AG09319 (cell line): ENCODE measurements at regions not wholly inside any gene's neighbourhood (a gene's known extent, or its start where the extent isn't known, plus 50 kb on each side); places are given as distances from the start of the nearest gene placed in this dataset.

Source experiments
- DNase-seq: peaks from one replicate; pipeline ENCODE4 v3.0.0-alpha.2; 2010; ENCODE audit warnings: low read depth; ENCODE audit errors: extremely low read depth
- TF ChIP-seq, protein P1 (sequence below): IDR thresholded peaks from 2 replicates; pipeline ENCODE4 v1.5.1; 2011; ENCODE audit warnings: low read depth, mild to moderate bottlenecking, inconsistent platforms, low read length, moderate library complexity

DNA sequence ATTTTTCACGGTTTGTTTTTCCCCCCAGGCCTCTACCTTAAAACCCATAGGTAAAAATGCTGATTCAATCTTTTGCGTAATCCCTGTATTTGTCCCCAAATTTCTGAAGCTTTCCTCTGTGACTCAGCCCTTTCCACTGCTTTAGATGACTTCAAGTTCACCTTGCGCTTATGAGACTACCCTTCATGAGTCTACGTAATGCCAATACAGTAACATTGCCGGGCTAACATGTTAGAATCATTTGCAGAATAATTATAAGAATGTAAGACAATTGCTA, 283.0 kb downstream of the TMX3 start:
- TF ChIP-seq, protein P1, sequence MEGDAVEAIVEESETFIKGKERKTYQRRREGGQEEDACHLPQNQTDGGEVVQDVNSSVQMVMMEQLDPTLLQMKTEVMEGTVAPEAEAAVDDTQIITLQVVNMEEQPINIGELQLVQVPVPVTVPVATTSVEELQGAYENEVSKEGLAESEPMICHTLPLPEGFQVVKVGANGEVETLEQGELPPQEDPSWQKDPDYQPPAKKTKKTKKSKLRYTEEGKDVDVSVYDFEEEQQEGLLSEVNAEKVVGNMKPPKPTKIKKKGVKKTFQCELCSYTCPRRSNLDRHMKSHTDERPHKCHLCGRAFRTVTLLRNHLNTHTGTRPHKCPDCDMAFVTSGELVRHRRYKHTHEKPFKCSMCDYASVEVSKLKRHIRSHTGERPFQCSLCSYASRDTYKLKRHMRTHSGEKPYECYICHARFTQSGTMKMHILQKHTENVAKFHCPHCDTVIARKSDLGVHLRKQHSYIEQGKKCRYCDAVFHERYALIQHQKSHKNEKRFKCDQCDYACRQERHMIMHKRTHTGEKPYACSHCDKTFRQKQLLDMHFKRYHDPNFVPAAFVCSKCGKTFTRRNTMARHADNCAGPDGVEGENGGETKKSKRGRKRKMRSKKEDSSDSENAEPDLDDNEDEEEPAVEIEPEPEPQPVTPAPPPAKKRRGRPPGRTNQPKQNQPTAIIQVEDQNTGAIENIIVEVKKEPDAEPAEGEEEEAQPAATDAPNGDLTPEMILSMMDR: no peak
- no peak for DNase-seq

DNA sequence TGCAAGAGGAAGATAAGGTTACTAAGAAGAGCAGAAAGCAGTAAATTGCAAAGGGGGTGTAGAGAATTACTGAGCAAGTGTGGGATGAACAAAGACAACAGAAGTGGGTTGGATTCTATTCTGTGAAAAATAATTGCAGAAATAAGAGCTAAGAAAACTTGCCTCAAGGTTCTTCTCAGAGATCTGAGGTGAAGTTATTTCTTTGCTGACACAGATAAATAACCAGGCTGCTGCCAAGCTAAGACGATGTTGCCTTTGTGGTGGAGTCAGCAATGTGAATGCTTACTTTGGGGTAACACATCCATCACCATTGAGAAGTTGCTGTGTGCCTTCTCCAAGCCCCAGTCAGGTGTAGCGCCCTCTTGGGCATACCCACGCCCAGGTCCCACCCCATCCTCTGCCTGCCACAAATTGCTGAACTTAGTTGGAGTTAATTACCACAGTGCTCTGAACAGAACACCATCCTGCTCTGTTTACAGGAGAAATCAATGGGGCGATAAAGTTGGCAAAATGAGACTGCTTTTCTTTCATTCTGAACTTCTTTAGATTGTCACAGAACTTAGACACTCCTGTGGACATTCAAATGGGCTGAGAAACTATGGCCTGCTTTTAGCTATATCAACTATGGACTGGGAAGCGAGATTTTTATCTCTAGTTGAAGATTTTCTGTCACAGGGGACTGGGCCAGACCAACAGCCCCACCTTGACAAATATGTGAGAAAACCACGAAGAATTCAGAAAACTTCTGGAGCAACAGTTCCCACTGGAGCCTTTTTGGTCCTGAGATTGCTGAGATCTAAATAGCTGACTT, 283.6 kb downstream of the TMX3 start:
- DNase-seq: no peak
- TF ChIP-seq, protein P1: no peak

DNA sequence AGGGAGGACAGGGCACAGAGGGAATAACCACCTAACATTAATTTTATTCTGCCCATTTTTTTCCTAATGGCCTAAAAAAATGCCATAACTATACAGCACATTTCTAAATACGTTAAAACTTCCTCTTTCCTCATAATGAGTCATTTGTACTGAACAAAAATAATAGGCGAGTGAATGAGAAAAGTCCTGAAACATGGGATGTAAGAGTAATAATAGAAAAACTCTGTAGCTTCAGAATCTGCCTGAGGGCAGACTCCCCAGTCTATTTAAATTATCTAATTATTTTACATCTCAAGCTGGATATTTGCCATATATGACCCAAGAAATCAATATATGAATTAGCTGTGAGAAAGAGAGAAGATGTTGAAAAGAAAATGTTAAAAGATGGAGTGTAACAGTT, 285.1 kb downstream of the TMX3 start:
- DNase-seq: no peak
- TF ChIP-seq, protein P1: no peak

DNA sequence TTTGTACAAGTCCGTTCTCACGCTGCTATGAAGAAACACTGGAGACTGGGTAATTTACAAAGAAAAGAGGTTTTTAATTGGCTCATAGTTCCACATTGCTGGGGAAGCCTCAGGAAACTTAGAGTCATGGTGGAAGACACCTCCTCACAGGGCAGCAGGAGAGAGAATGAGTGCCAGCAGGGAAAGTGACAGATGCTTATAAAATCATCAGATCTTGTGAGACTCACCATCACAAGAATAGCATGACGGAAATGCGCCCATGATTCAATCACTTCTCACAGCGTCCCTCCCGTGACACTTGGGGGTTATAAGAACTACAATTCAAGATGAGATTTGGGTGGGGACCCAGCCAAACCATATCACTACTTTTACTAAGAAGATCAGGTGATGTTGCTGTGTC, 285.8 kb downstream of the TMX3 start:
- TF ChIP-seq, protein P1: no peak
- DNase-seq: no peak

DNA sequence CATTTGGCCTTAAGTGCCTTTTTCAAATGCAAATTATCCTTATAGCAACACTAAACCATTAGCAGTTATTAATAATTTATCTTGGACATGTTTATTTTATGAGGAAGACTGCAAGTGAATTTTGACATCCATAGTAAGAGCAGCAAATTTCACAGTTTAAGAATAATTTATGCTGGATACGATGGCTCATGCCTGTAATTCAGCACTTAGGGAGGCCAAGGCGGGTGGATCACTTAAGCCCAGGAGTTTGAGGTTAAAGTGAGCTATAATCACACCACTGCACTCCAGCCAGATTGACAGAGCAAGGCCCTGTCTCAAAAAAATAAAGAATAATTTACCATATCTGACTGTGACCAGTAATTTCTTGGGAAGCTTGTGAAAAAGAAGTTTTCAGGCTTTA, 286.2 kb downstream of the TMX3 start:
- DNase-seq: no peak

DNA sequence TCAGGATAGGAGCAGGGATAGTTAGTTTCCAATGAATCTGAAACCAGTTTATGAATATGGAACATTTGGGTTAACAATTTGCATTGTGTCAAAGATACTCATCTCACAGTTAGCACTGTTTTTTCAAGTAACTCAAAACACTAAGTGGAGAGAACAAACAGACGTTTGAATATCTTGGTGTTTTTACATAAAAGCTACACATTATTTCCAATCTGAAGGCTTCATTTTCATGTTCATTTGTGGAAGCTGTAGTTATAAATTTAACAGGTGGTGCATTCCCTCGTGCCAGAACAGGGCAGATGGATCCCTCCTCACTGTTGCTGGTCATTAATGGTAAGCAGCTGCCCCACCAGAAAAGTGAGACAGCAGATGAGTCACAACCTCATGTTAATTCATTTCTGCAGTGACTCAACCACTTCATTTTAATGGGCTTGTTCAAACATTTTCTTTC, 286.9 kb downstream of the TMX3 start:
- TF ChIP-seq, protein P1: no peak
- peak; percentile 30 for DNase-seq

More for the DNA sequence above, 286.2 kb downstream of the TMX3 start:
- TF ChIP-seq, protein P1: no peak

DNA sequence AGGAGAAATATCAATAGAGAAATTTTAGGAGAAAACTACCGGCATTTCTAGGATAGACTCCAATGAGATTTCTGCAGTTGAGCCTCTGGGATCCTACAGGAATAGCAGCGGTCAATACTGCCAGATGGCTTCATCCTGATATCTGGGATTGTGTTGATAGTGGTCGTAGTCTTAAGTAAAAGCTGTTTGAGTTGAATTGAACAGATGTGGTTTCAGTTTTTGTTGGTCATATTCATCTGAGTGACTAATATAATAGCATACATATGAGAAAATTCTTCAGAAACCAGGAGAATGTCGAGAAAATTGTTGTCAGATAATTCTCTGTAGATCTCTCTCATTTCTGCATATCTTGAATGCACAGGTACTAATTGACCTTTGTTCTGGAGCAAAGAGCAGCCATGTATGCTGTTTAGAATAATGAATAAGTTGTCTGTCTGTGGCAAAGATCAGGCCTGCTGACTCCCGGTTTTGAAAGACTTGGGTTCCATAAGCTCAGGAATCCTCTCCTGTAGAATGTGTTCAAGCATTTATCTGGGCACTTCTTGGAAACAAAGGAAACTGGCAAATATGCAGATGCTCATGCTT, 288.1 kb downstream of the TMX3 start:
- no peak for DNase-seq
- TF ChIP-seq, protein P1: no peak
